Prostate gland (tissue), 2 donors: ENCODE measurements at regions not wholly inside any gene's neighbourhood (a gene's known extent, or its start where the extent isn't known, plus 50 kb on each side); places are given as distances from the start of the nearest gene placed in this dataset.

Experiments
- POLR2AphosphoS5 ChIP-seq: sonication (generic); formaldehyde crosslinking; IDR thresholded peaks from one replicate; pipeline ENCODE4 v1.6.1; 2017; ENCODE audit warnings: antibody characterized with exemption
- TF ChIP-seq, protein P1 (sequence below), 4 experiments: fragments of 200-600 bp in 2 of 4; fragments of 450-650 bp in 2 of 4; sonication (generic) in 2 of 4; IDR thresholded peaks; 1 replicate in 3 of 4; 2 replicates in 1 of 4; pipeline ENCODE4 v1.5.1; 2016 to 2019; ENCODE audit warnings: antibody characterized with exemption in 4 of 4, mild to moderate bottlenecking in 2 of 4, moderate library complexity in 2 of 4

DNA sequence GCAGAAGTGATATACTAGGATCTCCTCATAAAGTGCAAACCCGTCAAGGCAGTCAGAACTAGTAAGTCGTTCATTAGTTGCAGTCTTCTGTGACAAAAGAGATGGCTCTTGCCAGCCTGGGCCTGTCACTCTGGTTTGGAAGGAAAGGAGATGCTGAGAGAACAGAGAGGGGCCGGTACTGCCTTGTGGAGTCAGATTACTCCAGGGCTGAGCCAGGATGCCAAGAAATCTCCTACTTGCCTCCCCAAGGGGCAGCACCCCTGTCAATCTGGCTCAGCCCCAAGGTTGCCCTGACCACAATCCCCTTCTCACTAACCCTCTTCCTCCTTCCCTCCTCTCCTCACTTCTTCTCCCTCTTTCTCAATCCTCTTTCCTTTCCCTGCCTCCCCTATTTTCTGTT lies 62.9 kb upstream of the ASPRV1 start:
- TF ChIP-seq, protein P1, sequence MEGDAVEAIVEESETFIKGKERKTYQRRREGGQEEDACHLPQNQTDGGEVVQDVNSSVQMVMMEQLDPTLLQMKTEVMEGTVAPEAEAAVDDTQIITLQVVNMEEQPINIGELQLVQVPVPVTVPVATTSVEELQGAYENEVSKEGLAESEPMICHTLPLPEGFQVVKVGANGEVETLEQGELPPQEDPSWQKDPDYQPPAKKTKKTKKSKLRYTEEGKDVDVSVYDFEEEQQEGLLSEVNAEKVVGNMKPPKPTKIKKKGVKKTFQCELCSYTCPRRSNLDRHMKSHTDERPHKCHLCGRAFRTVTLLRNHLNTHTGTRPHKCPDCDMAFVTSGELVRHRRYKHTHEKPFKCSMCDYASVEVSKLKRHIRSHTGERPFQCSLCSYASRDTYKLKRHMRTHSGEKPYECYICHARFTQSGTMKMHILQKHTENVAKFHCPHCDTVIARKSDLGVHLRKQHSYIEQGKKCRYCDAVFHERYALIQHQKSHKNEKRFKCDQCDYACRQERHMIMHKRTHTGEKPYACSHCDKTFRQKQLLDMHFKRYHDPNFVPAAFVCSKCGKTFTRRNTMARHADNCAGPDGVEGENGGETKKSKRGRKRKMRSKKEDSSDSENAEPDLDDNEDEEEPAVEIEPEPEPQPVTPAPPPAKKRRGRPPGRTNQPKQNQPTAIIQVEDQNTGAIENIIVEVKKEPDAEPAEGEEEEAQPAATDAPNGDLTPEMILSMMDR (IDR thresholded peaks at IDR 0.05) = no peak
- TF ChIP-seq POLR2AphosphoS5 = no peak
